ENCODE measurements at regions not wholly inside any gene's neighbourhood (a gene's known extent, or its start where the extent isn't known, plus 50 kb on each side); places are given as distances from the start of the nearest gene placed in this dataset.

- Histone ChIP-seq H3K27me3 (ENCODE audit: control insufficient read depth, insufficient read depth, low read length) (no peaks in the 10 kb centered on the region), H3K36me3 (ENCODE audit: control insufficient read depth, insufficient read depth, low read length) (no peaks in the 10 kb centered on the region), H3K4me3 (ENCODE audit: low read depth, low read length) (no peak overlapping the region)
- no peak for TF ChIP-seq CTCF (IDR thresholded peaks at IDR 0.05; ENCODE audit: insufficient read depth, low read depth, low read length)
- ChIA-PET POLR2A (no interaction called here), CTCF (no interaction called here)
- DNase-seq (ENCODE audit: low read depth): no peak
These were observed 637.8 kb downstream of the BRD1 start for GRCh38 chr22:49189871-49190270.

- Histone ChIP-seq H3K4me3 (ENCODE audit: low read depth, low read length) (no peak overlapping the region), H3K27me3 (ENCODE audit: control insufficient read depth, insufficient read depth, low read length) (no peaks in the 10 kb centered on the region), H3K36me3 (ENCODE audit: control insufficient read depth, insufficient read depth, low read length) (no peaks in the 10 kb centered on the region)
- POLR2A ChIA-PET: no interaction called here
- CTCF ChIA-PET: interaction anchor here (0.7 kb wide), 1 partner anchor 11 kb away, joined by 4 read pairs; no protein-coding TSS in a partner anchor
- no peak for DNase-seq (ENCODE audit: low read depth)
- no peak for TF ChIP-seq CTCF (IDR thresholded peaks at IDR 0.05; ENCODE audit: insufficient read depth, low read depth, low read length)
These were observed 639.1 kb downstream of the BRD1 start for GRCh38 chr22:49188591-49188990.

DNA sequence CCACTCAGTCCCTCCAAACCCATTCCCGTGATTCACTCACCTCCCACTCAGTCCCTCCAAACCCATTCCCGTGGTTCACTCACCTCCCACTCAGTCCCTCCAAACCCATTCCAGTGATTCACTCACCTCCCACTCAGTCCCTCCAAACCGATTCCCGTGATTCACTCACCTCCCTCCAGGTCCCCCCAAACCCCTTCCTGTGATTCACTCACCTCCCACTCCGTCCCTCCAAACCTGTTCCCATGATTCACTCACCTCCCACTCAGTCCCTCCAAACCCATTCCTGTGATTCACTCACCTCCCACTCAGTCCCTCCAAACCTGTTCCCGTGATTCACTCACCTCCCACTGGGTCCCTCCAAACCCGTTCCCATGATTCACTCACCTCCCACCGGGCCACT is 639.6 kb downstream of the BRD1 start:
- Histone ChIP-seq H3K27me3 (ENCODE audit: control insufficient read depth, insufficient read depth, low read length) (no peaks in the 10 kb centered on the region), H3K36me3 (ENCODE audit: control insufficient read depth, insufficient read depth, low read length) (no peaks in the 10 kb centered on the region), H3K4me3 (ENCODE audit: low read depth, low read length) (no peak overlapping the region)
- CTCF ChIA-PET: interaction anchor here (0.7 kb wide), 1 partner anchor 11 kb away, joined by 4 read pairs; no protein-coding TSS in a partner anchor
- DNase-seq (ENCODE audit: low read depth): no peak
- POLR2A ChIA-PET: no interaction called here
- no peak for TF ChIP-seq CTCF (IDR thresholded peaks at IDR 0.05; ENCODE audit: insufficient read depth, low read depth, low read length)

- H3K27me3 ChIP-seq (ENCODE audit: control insufficient read depth, insufficient read depth, low read length): no peaks in the 10 kb centered on the region
- H3K4me3 ChIP-seq (ENCODE audit: low read depth, low read length): no peak overlapping the region
- no peak for DNase-seq (ENCODE audit: low read depth)
- no peak for TF ChIP-seq CTCF (IDR thresholded peaks at IDR 0.05; ENCODE audit: insufficient read depth, low read depth, low read length)
- H3K36me3 ChIP-seq (ENCODE audit: control insufficient read depth, insufficient read depth, low read length): no peaks in the 10 kb centered on the region
- POLR2A ChIA-PET: no interaction called here
- CTCF ChIA-PET: no interaction called here
These were observed 640.9 kb downstream of the BRD1 start for GRCh38 chr22:49186762-49187161.

DNA sequence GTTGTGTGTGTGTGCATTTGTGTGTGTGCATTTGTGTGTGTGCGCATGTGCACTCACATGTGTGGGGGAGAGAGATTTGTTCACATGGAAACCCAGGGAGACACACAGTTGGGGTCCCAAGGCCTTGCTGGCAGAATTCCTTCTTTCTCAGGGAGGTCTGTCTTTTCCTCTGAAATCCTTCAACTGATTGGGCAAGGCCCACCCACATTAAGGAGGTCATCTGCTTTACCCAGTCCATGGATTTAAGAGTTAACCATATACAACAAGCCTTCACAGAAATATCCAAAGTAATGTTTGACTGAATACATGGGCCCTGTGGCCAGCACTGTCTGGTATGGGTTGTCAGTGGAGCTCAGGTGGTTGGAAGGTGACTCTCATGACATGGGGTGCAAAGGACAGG is 641.4 kb downstream of the BRD1 start:
- no peak for DNase-seq (ENCODE audit: low read depth)
- TF ChIP-seq CTCF (IDR thresholded peaks at IDR 0.05; ENCODE audit: insufficient read depth, low read depth, low read length): no peak
- Histone ChIP-seq H3K27me3 (ENCODE audit: control insufficient read depth, insufficient read depth, low read length) (no peaks in the 10 kb centered on the region), H3K4me3 (ENCODE audit: low read depth, low read length) (no peak overlapping the region), H3K36me3 (ENCODE audit: control insufficient read depth, insufficient read depth, low read length) (no peaks in the 10 kb centered on the region)
- ChIA-PET CTCF (no interaction called here), POLR2A (no interaction called here)

All from BJ (cell line).